GM23338 (cell line): ENCODE measurements at regions not wholly inside any gene's neighbourhood (a gene's known extent, or its start where the extent isn't known, plus 50 kb on each side); places are given as distances from the start of the nearest gene placed in this dataset.
"Not testable (repeated sequence)": the region's sequence is repeated elsewhere in the genome, so short reads cannot be mapped to it uniquely, and the experiment has no call there.

ENCODE experiments used
- ATAC-seq: fragments of 200-7000 bp; cut with Tn5 transposase; 3 replicates; pipeline ENCODE4 v1.9.1; 2020
- DNase-seq: peaks from one replicate; pipeline ENCODE4 v3.0.0-alpha.2; 2015; ENCODE audit warnings: low spot score
- H2AFZ ChIP-seq: fragments of 200-600 bp; sonication (generic); 2 replicates; pipeline ENCODE4 v1.8.0; 2016; ENCODE audit warnings: antibody characterized with exemption, mild to moderate bottlenecking, moderate library complexity
- H3F3A ChIP-seq: fragments of 200-600 bp; sonication (generic); replicated peaks from 2 replicates; pipeline ENCODE4 v1.8.0; 2017; ENCODE audit warnings: antibody characterized with exemption, mixed run types, low read depth
- H3K27ac ChIP-seq: fragments of 200-600 bp; sonication (generic); 2 replicates; pipeline ENCODE4 v1.6.1; 2016; ENCODE audit warnings: low read depth
- H3K27me3 ChIP-seq: fragments of 200-600 bp; sonication (generic); 2 replicates; pipeline ENCODE4 v1.8.0; 2016; ENCODE audit warnings: mild to moderate bottlenecking, mixed run types, moderate library complexity; ENCODE audit not compliant: insufficient read depth
- H3K36me3 ChIP-seq: fragments of 200-600 bp; sonication (generic); 2 replicates; pipeline ENCODE4 v1.8.0; 2016; ENCODE audit warnings: mild to moderate bottlenecking; ENCODE audit not compliant: insufficient read depth
- H3K4me1 ChIP-seq: fragments of 200-600 bp; sonication (generic); 2 replicates; pipeline ENCODE4 v1.8.0; 2016; ENCODE audit warnings: mild to moderate bottlenecking, moderate library complexity; ENCODE audit not compliant: insufficient read depth
- H3K4me2 ChIP-seq: fragments of 200-600 bp; sonication (generic); 2 replicates; pipeline ENCODE4 v1.7.1; 2017; ENCODE audit warnings: mixed run types
- H3K4me3 ChIP-seq: fragments of 200-600 bp; sonication (generic); 2 replicates; pipeline ENCODE4 v1.6.1; 2016; ENCODE audit warnings: mixed run types
- H3K79me2 ChIP-seq: fragments of 200-600 bp; sonication (generic); replicated peaks from 2 replicates; pipeline ENCODE4 v1.8.0; 2017; ENCODE audit warnings: mild to moderate bottlenecking; ENCODE audit not compliant: insufficient read depth
- H3K9me2 ChIP-seq: fragments of 200-600 bp; sonication (generic); 2 replicates; pipeline ENCODE4 v1.8.0; 2017; ENCODE audit not compliant: insufficient read depth
- H4K20me1 ChIP-seq: fragments of 200-600 bp; sonication (generic); replicated peaks from 2 replicates; pipeline ENCODE4 v1.8.0; 2017; ENCODE audit warnings: mild to moderate bottlenecking; ENCODE audit not compliant: insufficient read depth
- H3K27ac Mint-ChIP-seq: 2 replicates; pipeline ENCODE4 v1.8.0; 2020; ENCODE audit warnings: inconsistent platforms, mild to moderate bottlenecking, moderate library complexity, mixed read lengths
- H3K27me3 Mint-ChIP-seq: 3 replicates; pipeline ENCODE4 v1.8.0; 2022; ENCODE audit warnings: low read depth, mild to moderate bottlenecking, moderate library complexity, mixed read lengths, inconsistent platforms; ENCODE audit not compliant: insufficient read depth, poor library complexity
- H3K36me3 Mint-ChIP-seq: 3 replicates; pipeline ENCODE4 v1.8.0; 2021; ENCODE audit warnings: low read depth, mild to moderate bottlenecking, inconsistent platforms, moderate library complexity, mixed read lengths
- H3K4me1 Mint-ChIP-seq: 3 replicates; pipeline ENCODE4 v1.8.0; 2020; ENCODE audit warnings: mild to moderate bottlenecking, inconsistent platforms, mixed read lengths
- H3K4me3 Mint-ChIP-seq: 3 replicates; pipeline ENCODE4 v1.8.0; 2021; ENCODE audit warnings: moderate library complexity, mild to moderate bottlenecking, inconsistent platforms, mixed read lengths
- H3K9me3 Mint-ChIP-seq: 3 replicates; pipeline ENCODE4 v1.8.0; 2020; ENCODE audit warnings: moderate library complexity, mild to moderate bottlenecking, inconsistent platforms, mixed read lengths
- CREB1 ChIP-seq: fragments of 250-450 bp; sonication (Bioruptor Pico); IDR thresholded peaks from 2 replicates; pipeline ENCODE4 v1.5.0; 2020; ENCODE audit warnings: low read depth, mild to moderate bottlenecking, moderate library complexity
- JUNB ChIP-seq: IDR thresholded peaks from one replicate; pipeline ENCODE4 v1.6.1; 2016; ENCODE audit warnings: antibody characterized with exemption; ENCODE audit not compliant: unreplicated experiment
- POLR2AphosphoS5 ChIP-seq: IDR thresholded peaks from 2 replicates; pipeline ENCODE4 v1.6.1; 2016; ENCODE audit warnings: antibody characterized with exemption, low read depth
- STAT1 ChIP-seq: IDR thresholded peaks from one replicate; pipeline ENCODE4 v1.6.1; 2016; ENCODE audit warnings: antibody characterized with exemption; ENCODE audit not compliant: unreplicated experiment
- ZNF114 ChIP-seq: fragments of 250-450 bp; sonication (Bioruptor Pico); IDR thresholded peaks from 2 replicates; pipeline ENCODE4 v1.5.0; 2020; ENCODE audit warnings: mild to moderate bottlenecking, moderate library complexity
- ZNF331 ChIP-seq: fragments of 250-450 bp; sonication (Bioruptor Pico); IDR thresholded peaks from 2 replicates; pipeline ENCODE4 v1.5.0; 2020; ENCODE audit warnings: low read depth, mild to moderate bottlenecking, moderate library complexity
- TF ChIP-seq, protein P1 (sequence below): IDR thresholded peaks from 2 replicates; pipeline ENCODE4 v1.6.1; 2016; ENCODE audit warnings: antibody characterized with exemption
- TF ChIP-seq, protein P2 (sequence below), 2 experiments: fragments of 200-600 bp in 1 of 2; sonication (generic) in 1 of 2; conservative IDR thresholded peaks; 2 replicates each; pipeline versions ENCODE4 v1.5.1 to v1.6.1; 2016 to 2017; ENCODE audit warnings: antibody characterized with exemption in 2 of 2, low read depth in 2 of 2, mild to moderate bottlenecking in 2 of 2, moderate library complexity in 1 of 2

DNA sequence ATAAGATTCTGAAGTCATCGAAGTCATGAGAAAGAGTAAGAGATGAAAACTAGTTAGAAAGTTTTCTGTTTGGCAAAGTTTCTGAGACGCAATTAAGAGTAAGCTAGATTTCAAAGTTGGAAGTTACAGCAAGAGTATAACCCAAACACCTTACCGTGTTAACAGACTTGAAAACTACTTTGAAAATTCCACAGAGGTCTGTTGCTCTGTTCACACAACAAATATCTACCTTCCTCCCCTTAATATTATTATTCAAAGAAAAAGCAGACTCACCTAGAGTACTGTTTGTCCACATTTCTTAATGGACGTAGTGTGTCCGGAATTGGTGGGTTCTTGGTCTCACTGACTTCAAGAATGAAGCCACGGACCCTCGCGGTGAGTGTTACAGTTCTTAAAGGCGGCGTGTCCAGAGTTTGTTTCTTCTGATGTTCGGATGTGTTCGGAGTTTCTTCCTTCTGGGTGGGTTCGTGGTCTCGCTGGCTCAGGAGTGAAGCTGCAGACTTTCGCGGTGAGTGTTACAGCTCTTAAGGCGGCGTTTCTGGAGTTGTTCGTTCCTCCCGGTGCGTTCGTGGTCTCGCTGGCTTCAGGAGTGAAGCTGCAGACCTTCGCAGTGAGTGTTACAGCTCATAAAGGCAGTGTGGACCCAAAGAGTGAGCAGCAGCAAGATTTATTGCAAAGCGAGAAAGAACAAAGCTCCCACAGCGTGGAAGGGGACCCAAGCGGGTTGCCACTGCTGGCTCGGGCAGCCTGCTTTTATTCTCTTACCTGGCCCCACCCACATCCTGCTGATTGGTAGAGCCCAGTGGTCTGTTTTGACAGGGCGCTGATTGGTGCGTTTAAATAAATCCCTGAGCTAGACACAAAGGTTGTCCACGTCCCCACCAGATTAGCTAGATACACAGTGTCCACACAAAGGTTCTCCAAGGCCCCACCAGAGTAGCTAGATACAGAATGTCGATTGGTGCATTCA lies 165.1 kb upstream of the TEX13C start:
- not testable (repeated sequence) for H3K4me2 ChIP-seq, H3K4me3 ChIP-seq, H3K27ac ChIP-seq, H3K36me3 ChIP-seq, H3F3A ChIP-seq, ATAC-seq, H3K9me3 Mint-ChIP-seq, H3K27ac Mint-ChIP-seq, H3K4me3 Mint-ChIP-seq, H3K79me2 ChIP-seq, H3K27me3 Mint-ChIP-seq, DNase-seq, H3K9me2 ChIP-seq, H3K36me3 Mint-ChIP-seq, H2AFZ ChIP-seq, H4K20me1 ChIP-seq, H3K27me3 ChIP-seq
- peaks cover 14% of the 10 kb centered on the region for H3K4me1 ChIP-seq
- peaks cover 11% of the 10 kb centered on the region for H3K4me1 Mint-ChIP-seq

DNA sequence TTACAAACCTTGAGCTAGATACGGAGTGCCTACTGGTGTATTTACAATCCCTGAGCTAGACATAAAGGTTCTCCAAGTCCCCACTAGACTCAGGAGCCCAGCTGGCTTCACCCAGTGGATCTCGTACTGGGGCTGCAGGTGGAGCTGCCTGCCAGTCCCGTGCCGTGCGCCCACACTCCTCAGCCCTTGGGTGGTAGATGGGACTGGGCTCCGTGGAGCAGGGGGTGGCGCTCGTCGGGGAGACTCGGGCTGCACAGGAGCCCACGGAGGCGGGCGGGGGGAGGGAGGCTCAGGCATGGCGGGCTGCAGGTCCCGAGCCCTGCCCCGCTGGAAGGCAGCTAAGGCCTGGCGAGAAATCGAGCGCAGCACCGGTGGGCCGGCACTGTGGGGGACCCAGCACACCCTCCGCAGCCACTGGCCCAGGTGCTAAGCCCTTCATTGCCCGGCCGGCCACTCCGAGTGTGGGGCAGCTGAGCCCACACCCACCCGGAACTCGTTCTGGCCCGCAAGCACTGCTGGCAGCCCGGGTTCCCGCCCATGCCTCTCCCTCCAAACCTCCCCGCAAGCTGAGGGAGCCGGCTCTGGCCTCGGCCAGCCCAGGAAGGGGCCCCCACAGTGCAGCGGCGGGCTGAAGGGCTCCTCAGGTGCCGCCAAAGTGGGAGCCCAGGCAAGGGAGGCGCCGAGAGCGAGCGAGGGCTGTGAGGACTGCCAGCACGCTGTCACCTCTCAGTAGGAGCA lies 164.2 kb upstream of the TEX13C start:
- H3K36me3 Mint-ChIP-seq, H3K4me3 ChIP-seq, H3K27ac Mint-ChIP-seq, DNase-seq, H3K79me2 ChIP-seq, H3K36me3 ChIP-seq, H3K27me3 Mint-ChIP-seq, H3K9me2 ChIP-seq, H3K27ac ChIP-seq, H3F3A ChIP-seq, H2AFZ ChIP-seq, ATAC-seq, H3K4me3 Mint-ChIP-seq, H3K9me3 Mint-ChIP-seq, H3K4me2 ChIP-seq, H3K27me3 ChIP-seq, H4K20me1 ChIP-seq: not testable (repeated sequence)
- peaks cover 14% of the 10 kb centered on the region for H3K4me1 ChIP-seq
- peaks cover 11% of the 10 kb centered on the region for H3K4me1 Mint-ChIP-seq

DNA sequence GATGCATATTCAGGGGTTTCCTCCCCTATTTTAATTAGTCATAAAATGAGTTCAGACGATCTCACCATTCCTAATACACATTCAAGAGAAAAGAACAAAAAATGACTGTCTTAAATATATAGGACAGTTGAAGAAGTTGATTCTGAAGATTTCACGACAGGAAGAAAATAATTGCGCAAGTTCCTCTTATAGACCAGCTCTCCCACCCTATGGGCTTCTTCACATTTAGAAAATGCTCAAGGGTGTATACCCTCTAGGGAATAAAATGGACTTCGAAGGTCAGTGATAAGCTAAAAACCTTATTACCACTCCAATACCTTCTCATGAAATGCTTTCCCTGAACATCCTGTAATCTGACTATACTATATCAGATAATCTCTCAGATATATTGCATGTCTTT lies 149.2 kb upstream of the TEX13C start:
- no peak for ATAC-seq
- Histone ChIP-seq H3F3A (no peaks in the 10 kb centered on the region), H3K9me2 (no peaks in the 10 kb centered on the region), H3K27ac (no peak overlapping the region), H3K27me3 (no peaks in the 10 kb centered on the region), H2AFZ (no peak overlapping the region), H4K20me1 (no peaks in the 10 kb centered on the region), H3K4me2 (no peak overlapping the region), H3K79me2 (no peaks in the 10 kb centered on the region), H3K36me3 (no peaks in the 10 kb centered on the region), H3K4me3 (no peak overlapping the region), H3K4me1 (peaks cover 7% of the 10 kb centered on the region; the same call in 1 of the 2 replicates)
- Mint-ChIP-seq H3K9me3 (no peaks in the 10 kb centered on the region), H3K27ac (no peak overlapping the region), H3K4me3 (no peak overlapping the region), H3K27me3 (peaks cover under 1% of the 10 kb centered on the region), H3K4me1 (peaks cover 6% of the 10 kb centered on the region; the same call in 2 of the 3 replicates), H3K36me3 (no peaks in the 10 kb centered on the region)
- no peak for DNase-seq
- TF ChIP-seq ZNF114 (CRISPR knock-in tag) (no peak), CREB1 (CRISPR knock-in tag) (no peak), ZNF331 (CRISPR knock-in tag) (no peak), POLR2AphosphoS5 (no peak), JUNB (no peak), STAT1 (no peak)
- TF ChIP-seq, protein P1, sequence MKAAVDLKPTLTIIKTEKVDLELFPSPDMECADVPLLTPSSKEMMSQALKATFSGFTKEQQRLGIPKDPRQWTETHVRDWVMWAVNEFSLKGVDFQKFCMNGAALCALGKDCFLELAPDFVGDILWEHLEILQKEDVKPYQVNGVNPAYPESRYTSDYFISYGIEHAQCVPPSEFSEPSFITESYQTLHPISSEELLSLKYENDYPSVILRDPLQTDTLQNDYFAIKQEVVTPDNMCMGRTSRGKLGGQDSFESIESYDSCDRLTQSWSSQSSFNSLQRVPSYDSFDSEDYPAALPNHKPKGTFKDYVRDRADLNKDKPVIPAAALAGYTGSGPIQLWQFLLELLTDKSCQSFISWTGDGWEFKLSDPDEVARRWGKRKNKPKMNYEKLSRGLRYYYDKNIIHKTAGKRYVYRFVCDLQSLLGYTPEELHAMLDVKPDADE, result no peak
- TF ChIP-seq, protein P2, sequence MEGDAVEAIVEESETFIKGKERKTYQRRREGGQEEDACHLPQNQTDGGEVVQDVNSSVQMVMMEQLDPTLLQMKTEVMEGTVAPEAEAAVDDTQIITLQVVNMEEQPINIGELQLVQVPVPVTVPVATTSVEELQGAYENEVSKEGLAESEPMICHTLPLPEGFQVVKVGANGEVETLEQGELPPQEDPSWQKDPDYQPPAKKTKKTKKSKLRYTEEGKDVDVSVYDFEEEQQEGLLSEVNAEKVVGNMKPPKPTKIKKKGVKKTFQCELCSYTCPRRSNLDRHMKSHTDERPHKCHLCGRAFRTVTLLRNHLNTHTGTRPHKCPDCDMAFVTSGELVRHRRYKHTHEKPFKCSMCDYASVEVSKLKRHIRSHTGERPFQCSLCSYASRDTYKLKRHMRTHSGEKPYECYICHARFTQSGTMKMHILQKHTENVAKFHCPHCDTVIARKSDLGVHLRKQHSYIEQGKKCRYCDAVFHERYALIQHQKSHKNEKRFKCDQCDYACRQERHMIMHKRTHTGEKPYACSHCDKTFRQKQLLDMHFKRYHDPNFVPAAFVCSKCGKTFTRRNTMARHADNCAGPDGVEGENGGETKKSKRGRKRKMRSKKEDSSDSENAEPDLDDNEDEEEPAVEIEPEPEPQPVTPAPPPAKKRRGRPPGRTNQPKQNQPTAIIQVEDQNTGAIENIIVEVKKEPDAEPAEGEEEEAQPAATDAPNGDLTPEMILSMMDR (conservative IDR thresholded peaks at IDR 0.05; ENCODE audit: low read depth in 2 of 2), result no peak
